AG04449 (cell line): ENCODE measurements at regions not wholly inside any gene's neighbourhood (a gene's known extent, or its start where the extent isn't known, plus 50 kb on each side); places are given as distances from the start of the nearest gene placed in this dataset.

Experiments
- CTCF ChIA-PET: fragments of 350-600 bp; formaldehyde crosslinking; extraction: SDS; loops from one replicate; lab custom pipeline; 2021; ENCODE audit warnings: antibody characterized with exemption; lab: Yijun Ruan, JAX
- POLR2A ChIA-PET: fragments of 400-600, 350-600 bp; formaldehyde crosslinking; extraction: SDS; loops from one replicate; lab custom pipeline; 2020; ENCODE audit warnings: antibody characterized with exemption, inconsistent platforms; lab: Yijun Ruan, JAX
- DNase-seq: peaks from one replicate; pipeline ENCODE4 v3.0.0-alpha.2; 2010; ENCODE audit warnings: low read depth, low spot score
- H3K4me3 ChIP-seq: 2 replicates; pipeline ENCODE4 v1.5.1; 2011; ENCODE audit warnings: low read depth, mild to moderate bottlenecking, control low read depth, low read length
- TF ChIP-seq, protein P1 (sequence below): IDR thresholded peaks from one replicate; pipeline ENCODE4 v1.5.1; 2011; ENCODE audit warnings: mild to moderate bottlenecking, moderate library complexity, low read length, control low read depth, inconsistent platforms; ENCODE audit not compliant: insufficient read depth; ENCODE audit errors: missing control alignments

DNA sequence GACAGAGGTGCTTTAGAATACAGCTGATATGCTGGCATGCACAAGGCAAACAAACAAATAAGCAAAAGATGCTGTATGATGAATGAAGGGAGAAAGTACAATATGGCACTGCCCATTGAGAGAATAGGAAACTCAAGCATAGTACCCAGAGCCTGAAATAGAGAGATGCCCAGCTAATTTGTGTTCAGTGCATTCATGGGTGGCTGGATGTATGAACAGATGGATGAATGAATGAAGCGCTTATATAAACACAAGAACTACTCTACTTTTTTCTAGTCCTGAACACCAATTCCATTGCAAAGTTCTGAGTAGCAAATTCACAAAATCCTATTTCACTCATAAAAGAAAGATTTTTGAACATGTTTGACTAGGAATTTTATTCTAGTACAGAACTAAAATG, 756.3 kb downstream of the SATB2 start:
- POLR2A ChIA-PET = no interaction called here
- TF ChIP-seq, protein P1, sequence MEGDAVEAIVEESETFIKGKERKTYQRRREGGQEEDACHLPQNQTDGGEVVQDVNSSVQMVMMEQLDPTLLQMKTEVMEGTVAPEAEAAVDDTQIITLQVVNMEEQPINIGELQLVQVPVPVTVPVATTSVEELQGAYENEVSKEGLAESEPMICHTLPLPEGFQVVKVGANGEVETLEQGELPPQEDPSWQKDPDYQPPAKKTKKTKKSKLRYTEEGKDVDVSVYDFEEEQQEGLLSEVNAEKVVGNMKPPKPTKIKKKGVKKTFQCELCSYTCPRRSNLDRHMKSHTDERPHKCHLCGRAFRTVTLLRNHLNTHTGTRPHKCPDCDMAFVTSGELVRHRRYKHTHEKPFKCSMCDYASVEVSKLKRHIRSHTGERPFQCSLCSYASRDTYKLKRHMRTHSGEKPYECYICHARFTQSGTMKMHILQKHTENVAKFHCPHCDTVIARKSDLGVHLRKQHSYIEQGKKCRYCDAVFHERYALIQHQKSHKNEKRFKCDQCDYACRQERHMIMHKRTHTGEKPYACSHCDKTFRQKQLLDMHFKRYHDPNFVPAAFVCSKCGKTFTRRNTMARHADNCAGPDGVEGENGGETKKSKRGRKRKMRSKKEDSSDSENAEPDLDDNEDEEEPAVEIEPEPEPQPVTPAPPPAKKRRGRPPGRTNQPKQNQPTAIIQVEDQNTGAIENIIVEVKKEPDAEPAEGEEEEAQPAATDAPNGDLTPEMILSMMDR = no peak
- no peak for DNase-seq
- no peak overlapping the region for H3K4me3 ChIP-seq
- CTCF ChIA-PET = no interaction called here

DNA sequence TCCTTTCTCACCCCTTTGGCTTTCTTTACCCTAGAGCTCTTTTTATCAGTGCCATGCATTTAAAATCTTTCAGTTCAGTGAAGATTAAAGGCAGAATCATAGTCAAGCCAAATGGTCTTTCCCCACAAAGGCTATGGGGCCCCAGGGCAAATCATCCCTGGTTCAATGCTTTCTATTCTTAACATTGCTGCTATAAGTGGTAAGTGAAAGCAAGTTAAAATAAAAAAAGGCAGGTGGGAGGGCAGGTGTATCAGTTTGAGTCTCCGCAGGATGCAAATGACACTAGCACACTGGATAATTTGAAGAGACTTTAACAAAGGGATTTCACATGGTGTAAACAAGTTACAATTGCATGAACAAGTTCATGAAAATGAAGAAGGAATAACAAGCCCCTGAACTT, 757.4 kb downstream of the SATB2 start:
- ChIA-PET CTCF (no interaction called here), POLR2A (no interaction called here)
- TF ChIP-seq, protein P1 = no peak
- no peak overlapping the region for H3K4me3 ChIP-seq
- DNase-seq = no peak

DNA sequence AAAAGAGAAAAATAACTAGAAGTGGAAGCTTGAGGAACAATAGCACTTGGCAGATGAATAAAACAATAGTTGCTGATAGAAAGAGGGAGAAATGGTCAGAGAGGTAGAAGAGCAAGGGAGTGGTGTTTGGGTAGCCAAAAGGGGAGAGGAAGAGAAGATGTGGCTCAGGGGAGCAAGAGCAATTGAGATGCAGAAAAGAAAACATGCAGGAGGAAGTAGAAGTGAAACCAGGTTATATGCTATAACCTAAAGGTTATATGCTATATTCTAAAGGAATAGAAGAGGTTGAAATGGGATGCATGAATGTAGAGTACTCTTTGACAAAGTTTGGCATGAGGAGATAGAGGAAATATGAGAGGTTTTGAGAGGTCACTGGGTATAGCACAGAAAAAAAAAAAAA, 759.5 kb downstream of the SATB2 start:
- ChIA-PET CTCF (interaction anchor here (1.5 kb wide), 1 partner anchor 41 kb away, joined by 5 read pairs; no protein-coding TSS in a partner anchor), POLR2A (no interaction called here)
- TF ChIP-seq, protein P1 = no peak
- no peak for DNase-seq
- no peak overlapping the region for H3K4me3 ChIP-seq

DNA sequence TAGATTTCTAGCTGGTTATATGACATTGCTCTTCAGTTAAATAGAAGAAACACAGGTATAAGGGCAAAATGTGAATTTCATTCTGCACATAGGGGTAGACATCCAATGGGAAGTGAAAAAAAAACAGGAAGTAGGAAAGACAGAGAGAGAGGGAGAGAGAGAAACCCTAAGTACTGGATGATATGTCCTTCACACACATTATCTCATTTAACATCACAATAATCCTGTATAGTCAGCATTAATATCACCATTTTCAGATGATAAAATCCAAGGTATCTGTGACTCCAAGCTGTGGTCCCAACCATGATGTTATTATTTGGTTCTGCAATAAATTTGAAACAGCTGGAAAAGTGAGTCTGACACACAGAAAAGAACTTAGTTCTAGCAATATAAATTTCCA, 759.9 kb downstream of the SATB2 start:
- ChIA-PET CTCF (interaction anchor here (0.7 to 1.5 kb wide), 2 partner anchors 11 to 40 kb away, joined by 3 to 5 read pairs; no protein-coding TSS in a partner anchor), POLR2A (no interaction called here)

DNA sequence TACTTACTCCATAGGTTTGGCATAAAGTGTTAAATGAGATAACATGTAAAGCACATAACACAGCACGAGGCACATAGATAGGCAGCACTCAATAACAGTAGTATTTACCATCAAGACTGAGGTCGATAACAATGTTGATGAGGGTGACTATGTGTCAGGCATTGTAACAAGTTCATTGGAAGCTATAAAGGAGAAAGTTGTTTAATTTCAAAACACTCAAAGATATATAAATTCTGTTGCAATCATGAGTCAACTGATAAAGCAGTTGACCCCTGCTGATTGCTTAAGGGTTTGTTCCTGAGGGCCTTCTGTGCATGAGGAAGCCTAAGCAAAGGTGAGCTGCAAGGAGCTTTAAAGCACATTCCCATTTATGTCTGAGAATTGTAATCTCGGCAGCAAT, 760.5 kb downstream of the SATB2 start:
- CTCF ChIA-PET = interaction anchor here (0.7 to 1.5 kb wide), 2 partner anchors 12 to 40 kb away, joined by 3 to 5 read pairs; no protein-coding TSS in a partner anchor
- POLR2A ChIA-PET = no interaction called here

More for the DNA sequence above, 759.9 kb downstream of the SATB2 start:
- no peak for DNase-seq
- no peak overlapping the region for H3K4me3 ChIP-seq
- TF ChIP-seq, protein P1 = no peak

DNA sequence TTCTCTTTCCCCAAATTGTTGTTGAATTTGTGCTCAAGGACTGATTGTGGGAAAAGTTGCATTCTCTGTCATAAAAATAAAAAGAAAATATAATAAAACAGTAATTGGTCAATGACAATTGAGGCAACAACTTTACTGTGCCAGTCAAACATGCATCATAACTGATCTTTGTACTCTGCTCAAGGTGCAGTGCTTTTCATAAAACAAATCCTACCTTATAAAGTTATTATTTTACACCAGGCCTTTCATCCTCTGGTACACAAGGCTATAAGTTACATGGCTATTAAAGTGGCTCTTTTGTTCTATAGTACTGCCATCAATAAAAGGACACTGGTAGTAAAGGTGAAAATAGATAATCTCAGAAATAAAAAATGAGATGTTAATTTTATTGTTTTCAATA, 761.9 kb downstream of the SATB2 start:
- CTCF ChIA-PET = no interaction called here
- DNase-seq = no peak
- no peak overlapping the region for H3K4me3 ChIP-seq
- POLR2A ChIA-PET = no interaction called here
- TF ChIP-seq, protein P1 = no peak

More for the DNA sequence above, 760.5 kb downstream of the SATB2 start:
- DNase-seq = no peak
- no peak overlapping the region for H3K4me3 ChIP-seq
- TF ChIP-seq, protein P1 = no peak
